VCaP (cell line): ENCODE measurements at regions not wholly inside any gene's neighbourhood (a gene's known extent, or its start where the extent isn't known, plus 50 kb on each side); places are given as distances from the start of the nearest gene placed in this dataset.

Experiments used
- H3K27ac ChIP-seq: fragments of 450-650 bp; 2 replicates; pipeline ENCODE4 v1.5.1; 2017
- CTCF ChIP-seq: fragments of 450-650 bp; conservative IDR thresholded peaks from 2 replicates; pipeline ENCODE4 v1.5.1; 2017; ENCODE audit warnings: mild to moderate bottlenecking, moderate library complexity

GRCh38 chr9:16069249-16069648 is 516.4 kb downstream of the CCDC171 start:
- H3K27ac ChIP-seq, result no peak overlapping the region
- TF ChIP-seq CTCF, result no peak

GRCh38 chr9:16069671-16070454 is 517.0 kb downstream of the CCDC171 start:
- H3K27ac ChIP-seq, result no peak overlapping the region
- TF ChIP-seq CTCF, result no peak

- no peak for TF ChIP-seq CTCF
These were observed 517.8 kb downstream of the CCDC171 start for GRCh38 chr9:16070455-16071145.

GRCh38 chr9:16071400-16071799 is 518.6 kb downstream of the CCDC171 start:
- no peak overlapping the region for H3K27ac ChIP-seq
- TF ChIP-seq CTCF, result no peak

More at GRCh38 chr9:16070455-16071145, 517.8 kb downstream of the CCDC171 start:
- H3K27ac ChIP-seq, result no peak overlapping the region

DNA sequence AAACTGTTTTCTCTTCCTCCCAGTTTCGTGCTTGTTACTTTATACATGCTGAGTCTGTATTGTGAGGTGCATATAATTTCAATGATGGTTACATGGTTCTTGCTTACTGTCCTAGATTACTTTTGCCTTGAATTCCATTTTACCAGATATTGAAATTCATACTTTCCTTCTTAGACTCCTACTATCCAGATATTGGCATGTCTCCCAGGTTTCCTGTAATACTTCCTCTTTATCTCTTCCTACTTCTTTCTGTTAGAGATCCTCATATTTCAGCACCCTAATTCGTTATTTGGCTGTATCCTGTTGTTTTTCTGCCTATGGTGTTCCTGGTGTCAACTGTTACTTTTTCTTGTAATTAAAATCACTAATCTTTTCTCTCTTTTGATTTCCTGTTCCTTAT is 522.1 kb downstream of the CCDC171 start:
- TF ChIP-seq CTCF, result no peak

GRCh38 chr9:16075696-16076095 is 522.9 kb downstream of the CCDC171 start:
- H3K27ac ChIP-seq, result no peak overlapping the region
- TF ChIP-seq CTCF, result no peak

More for the DNA sequence above, 522.1 kb downstream of the CCDC171 start:
- H3K27ac ChIP-seq, result no peak overlapping the region

DNA sequence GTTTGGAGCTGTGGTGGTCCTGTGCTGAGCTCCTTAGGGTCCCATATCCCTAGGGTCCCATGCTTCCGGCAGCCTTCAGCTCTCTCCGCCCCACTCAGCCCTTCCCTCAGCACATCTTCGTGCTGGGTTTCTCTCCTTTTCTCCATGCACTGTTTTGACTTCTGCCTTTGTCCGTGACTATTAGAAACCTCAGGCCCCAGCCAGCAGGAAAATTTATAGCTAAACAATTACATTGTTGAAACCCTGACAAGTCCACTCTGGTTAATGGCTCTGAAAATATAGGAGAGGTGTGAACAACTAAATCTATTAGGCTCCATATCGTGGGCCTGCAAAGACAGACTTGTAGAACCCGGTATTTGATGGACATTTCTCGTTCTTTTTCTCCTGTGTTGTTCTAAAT is 523.7 kb downstream of the CCDC171 start:
- H3K27ac ChIP-seq, result no peak overlapping the region
- no peak for TF ChIP-seq CTCF
